ENCODE measurements at regions not wholly inside any gene's neighbourhood (a gene's known extent, or its start where the extent isn't known, plus 50 kb on each side); places are given as distances from the start of the nearest gene placed in this dataset.

- TF ChIP-seq JUN (IDR thresholded peaks at IDR 0.05; ENCODE audit: low read depth, low read length) (no peak), EP300 (IDR thresholded peaks at IDR 0.05; ENCODE audit: borderline replicate concordance in 1 of 2, low read depth in 2 of 2, low read length in 2 of 2) (no peak), POLR2A (IDR thresholded peaks at IDR 0.05; ENCODE audit: control extremely low read depth in 1 of 2, low read depth in 2 of 2, low read length in 2 of 2) (no peak), EZH2 (IDR thresholded peaks at IDR 0.05; ENCODE audit: low read depth, low read length, severe bottlenecking) (no peak), POLR2AphosphoS5 (IDR thresholded peaks at IDR 0.05; ENCODE audit: low read depth, low read length) (no peak), SP1 (IDR thresholded peaks at IDR 0.05; ENCODE audit: low read depth, low read length) (no peak), EGR1 (IDR thresholded peaks at IDR 0.05; ENCODE audit: borderline replicate concordance, low read depth, low read length) (no peak), FOSL1 (IDR thresholded peaks at IDR 0.05; ENCODE audit: insufficient read depth, low read depth, low read length) (no peak), ZNF274 (IDR thresholded peaks at IDR 0.05; ENCODE audit: borderline replicate concordance, extremely low read depth, low read length) (no peak), CEBPB (IDR thresholded peaks at IDR 0.05; ENCODE audit: low read depth, low read length) (no peak), CREB1 (IDR thresholded peaks at IDR 0.05) (no peak), MAX (IDR thresholded peaks at IDR 0.05) (no peak)
- TF ChIP-seq, protein P1, sequence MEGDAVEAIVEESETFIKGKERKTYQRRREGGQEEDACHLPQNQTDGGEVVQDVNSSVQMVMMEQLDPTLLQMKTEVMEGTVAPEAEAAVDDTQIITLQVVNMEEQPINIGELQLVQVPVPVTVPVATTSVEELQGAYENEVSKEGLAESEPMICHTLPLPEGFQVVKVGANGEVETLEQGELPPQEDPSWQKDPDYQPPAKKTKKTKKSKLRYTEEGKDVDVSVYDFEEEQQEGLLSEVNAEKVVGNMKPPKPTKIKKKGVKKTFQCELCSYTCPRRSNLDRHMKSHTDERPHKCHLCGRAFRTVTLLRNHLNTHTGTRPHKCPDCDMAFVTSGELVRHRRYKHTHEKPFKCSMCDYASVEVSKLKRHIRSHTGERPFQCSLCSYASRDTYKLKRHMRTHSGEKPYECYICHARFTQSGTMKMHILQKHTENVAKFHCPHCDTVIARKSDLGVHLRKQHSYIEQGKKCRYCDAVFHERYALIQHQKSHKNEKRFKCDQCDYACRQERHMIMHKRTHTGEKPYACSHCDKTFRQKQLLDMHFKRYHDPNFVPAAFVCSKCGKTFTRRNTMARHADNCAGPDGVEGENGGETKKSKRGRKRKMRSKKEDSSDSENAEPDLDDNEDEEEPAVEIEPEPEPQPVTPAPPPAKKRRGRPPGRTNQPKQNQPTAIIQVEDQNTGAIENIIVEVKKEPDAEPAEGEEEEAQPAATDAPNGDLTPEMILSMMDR (IDR thresholded peaks at IDR 0.05; ENCODE audit: control extremely low read depth in 1 of 3, insufficient read depth in 1 of 3, low read depth in 1 of 3, low read length in 3 of 3), result no peak
Measured at GRCh38 chr15:87761736-87762509, 494.6 kb downstream of the NTRK3 start.
